GM23338 (cell line): ENCODE measurements at regions not wholly inside any gene's neighbourhood (a gene's known extent, or its start where the extent isn't known, plus 50 kb on each side); places are given as distances from the start of the nearest gene placed in this dataset.

Source experiments
- ATAC-seq: fragments of 200-7000 bp; cut with Tn5 transposase; 3 replicates; pipeline ENCODE4 v1.9.1; 2020
- DNase-seq: peaks from one replicate; pipeline ENCODE4 v3.0.0-alpha.2; 2015; ENCODE audit warnings: low spot score
- H2AFZ ChIP-seq: fragments of 200-600 bp; sonication (generic); 2 replicates; pipeline ENCODE4 v1.8.0; 2016; ENCODE audit warnings: antibody characterized with exemption, mild to moderate bottlenecking, moderate library complexity
- H3F3A ChIP-seq: fragments of 200-600 bp; sonication (generic); replicated peaks from 2 replicates; pipeline ENCODE4 v1.8.0; 2017; ENCODE audit warnings: antibody characterized with exemption, mixed run types, low read depth
- H3K27ac ChIP-seq: fragments of 200-600 bp; sonication (generic); 2 replicates; pipeline ENCODE4 v1.6.1; 2016; ENCODE audit warnings: low read depth
- H3K27me3 ChIP-seq: fragments of 200-600 bp; sonication (generic); 2 replicates; pipeline ENCODE4 v1.8.0; 2016; ENCODE audit warnings: mild to moderate bottlenecking, mixed run types, moderate library complexity; ENCODE audit not compliant: insufficient read depth
- H3K36me3 ChIP-seq: fragments of 200-600 bp; sonication (generic); 2 replicates; pipeline ENCODE4 v1.8.0; 2016; ENCODE audit warnings: mild to moderate bottlenecking; ENCODE audit not compliant: insufficient read depth
- H3K4me1 ChIP-seq: fragments of 200-600 bp; sonication (generic); 2 replicates; pipeline ENCODE4 v1.8.0; 2016; ENCODE audit warnings: mild to moderate bottlenecking, moderate library complexity; ENCODE audit not compliant: insufficient read depth
- H3K4me2 ChIP-seq: fragments of 200-600 bp; sonication (generic); 2 replicates; pipeline ENCODE4 v1.7.1; 2017; ENCODE audit warnings: mixed run types
- H3K4me3 ChIP-seq: fragments of 200-600 bp; sonication (generic); 2 replicates; pipeline ENCODE4 v1.6.1; 2016; ENCODE audit warnings: mixed run types
- H3K79me2 ChIP-seq: fragments of 200-600 bp; sonication (generic); replicated peaks from 2 replicates; pipeline ENCODE4 v1.8.0; 2017; ENCODE audit warnings: mild to moderate bottlenecking; ENCODE audit not compliant: insufficient read depth
- H3K9me2 ChIP-seq: fragments of 200-600 bp; sonication (generic); 2 replicates; pipeline ENCODE4 v1.8.0; 2017; ENCODE audit not compliant: insufficient read depth
- H4K20me1 ChIP-seq: fragments of 200-600 bp; sonication (generic); replicated peaks from 2 replicates; pipeline ENCODE4 v1.8.0; 2017; ENCODE audit warnings: mild to moderate bottlenecking; ENCODE audit not compliant: insufficient read depth
- H3K27ac Mint-ChIP-seq: 2 replicates; pipeline ENCODE4 v1.8.0; 2020; ENCODE audit warnings: inconsistent platforms, mild to moderate bottlenecking, moderate library complexity, mixed read lengths
- H3K27me3 Mint-ChIP-seq: 3 replicates; pipeline ENCODE4 v1.8.0; 2022; ENCODE audit warnings: low read depth, mild to moderate bottlenecking, moderate library complexity, mixed read lengths, inconsistent platforms; ENCODE audit not compliant: insufficient read depth, poor library complexity
- H3K36me3 Mint-ChIP-seq: 3 replicates; pipeline ENCODE4 v1.8.0; 2021; ENCODE audit warnings: low read depth, mild to moderate bottlenecking, inconsistent platforms, moderate library complexity, mixed read lengths
- H3K4me1 Mint-ChIP-seq: 3 replicates; pipeline ENCODE4 v1.8.0; 2020; ENCODE audit warnings: mild to moderate bottlenecking, inconsistent platforms, mixed read lengths
- H3K4me3 Mint-ChIP-seq: 3 replicates; pipeline ENCODE4 v1.8.0; 2021; ENCODE audit warnings: moderate library complexity, mild to moderate bottlenecking, inconsistent platforms, mixed read lengths
- H3K9me3 Mint-ChIP-seq: 3 replicates; pipeline ENCODE4 v1.8.0; 2020; ENCODE audit warnings: moderate library complexity, mild to moderate bottlenecking, inconsistent platforms, mixed read lengths
- CREB1 ChIP-seq: fragments of 250-450 bp; sonication (Bioruptor Pico); IDR thresholded peaks from 2 replicates; pipeline ENCODE4 v1.5.0; 2020; ENCODE audit warnings: low read depth, mild to moderate bottlenecking, moderate library complexity
- CTCF ChIP-seq, 2 experiments: fragments of 200-600 bp in 1 of 2; sonication (generic) in 1 of 2; conservative IDR thresholded peaks; 2 replicates each; pipeline versions ENCODE4 v1.5.1 to v1.6.1; 2016 to 2017; ENCODE audit warnings: antibody characterized with exemption in 2 of 2, low read depth in 2 of 2, mild to moderate bottlenecking in 2 of 2, moderate library complexity in 1 of 2
- EZH2 ChIP-seq: fragments of 200-600 bp; sonication (generic); IDR thresholded peaks from one replicate; pipeline ENCODE4 v1.8.0; 2017; ENCODE audit warnings: antibody characterized with exemption, mild to moderate bottlenecking, low read depth; ENCODE audit not compliant: unreplicated experiment
- EZH2phosphoT487 ChIP-seq: fragments of 200-600 bp; sonication (generic); IDR thresholded peaks from one replicate; pipeline ENCODE4 v1.8.1; 2018; ENCODE audit warnings: antibody characterized with exemption; ENCODE audit not compliant: unreplicated experiment
- JUNB ChIP-seq: IDR thresholded peaks from one replicate; pipeline ENCODE4 v1.6.1; 2016; ENCODE audit warnings: antibody characterized with exemption; ENCODE audit not compliant: unreplicated experiment
- NANOG ChIP-seq: IDR thresholded peaks from 2 replicates; pipeline ENCODE4 v1.6.1; 2016; ENCODE audit warnings: antibody characterized with exemption, borderline replicate concordance
- POLR2AphosphoS5 ChIP-seq: IDR thresholded peaks from 2 replicates; pipeline ENCODE4 v1.6.1; 2016; ENCODE audit warnings: antibody characterized with exemption, low read depth
- STAT1 ChIP-seq: IDR thresholded peaks from one replicate; pipeline ENCODE4 v1.6.1; 2016; ENCODE audit warnings: antibody characterized with exemption; ENCODE audit not compliant: unreplicated experiment
- ZNF331 ChIP-seq: fragments of 250-450 bp; sonication (Bioruptor Pico); IDR thresholded peaks from 2 replicates; pipeline ENCODE4 v1.5.0; 2020; ENCODE audit warnings: low read depth, mild to moderate bottlenecking, moderate library complexity
- ZNF462 ChIP-seq: fragments of 250-450 bp; sonication (Bioruptor Pico); IDR thresholded peaks from 2 replicates; pipeline ENCODE4 v1.5.0; 2020; ENCODE audit warnings: mild to moderate bottlenecking, moderate library complexity

- no peak for ATAC-seq
- Histone ChIP-seq H3K4me2 (no peak overlapping the region), H2AFZ (no peak overlapping the region), H4K20me1 (no peaks in the 10 kb centered on the region), H3K4me3 (no peak overlapping the region), H3K36me3 (no peaks in the 10 kb centered on the region), H3K9me2 (no peaks in the 10 kb centered on the region), H3K79me2 (no peaks in the 10 kb centered on the region), H3K27ac (no peak overlapping the region), H3F3A (no peaks in the 10 kb centered on the region), H3K27me3 (no peaks in the 10 kb centered on the region), H3K4me1 (no peaks in the 10 kb centered on the region)
- no peaks in the 10 kb centered on the region for H3K36me3 Mint-ChIP-seq
- H3K27me3 Mint-ChIP-seq, result no peaks in the 10 kb centered on the region
- no peak for DNase-seq
- TF ChIP-seq EZH2phosphoT487, result no peak
- TF ChIP-seq STAT1, result no peak
- no peak for TF ChIP-seq CREB1 (CRISPR knock-in tag)
- no peak for TF ChIP-seq CTCF (conservative IDR thresholded peaks at IDR 0.05; ENCODE audit: low read depth in 2 of 2)
- no peak for TF ChIP-seq NANOG
- TF ChIP-seq ZNF331 (CRISPR knock-in tag), result no peak
- no peak for TF ChIP-seq ZNF462 (CRISPR knock-in tag)
- TF ChIP-seq EZH2, result no peak
- no peak for TF ChIP-seq JUNB
- TF ChIP-seq POLR2AphosphoS5, result no peak
- H3K9me3 Mint-ChIP-seq, result no peaks in the 10 kb centered on the region
- no peak overlapping the region for H3K4me3 Mint-ChIP-seq
- no peaks in the 10 kb centered on the region for H3K4me1 Mint-ChIP-seq
- no peak overlapping the region for H3K27ac Mint-ChIP-seq
Measured at GRCh38 chr5:133713751-133714150, 101.4 kb upstream of the FSTL4 start.
